ENCODE measurements at regions not wholly inside any gene's neighbourhood (a gene's known extent, or its start where the extent isn't known, plus 50 kb on each side); places are given as distances from the start of the nearest gene placed in this dataset.

- Histone ChIP-seq H3K79me2 (ENCODE audit: control insufficient read depth, insufficient read depth, low read length) (no peaks in the 10 kb centered on the region), H3K4me2 (ENCODE audit: insufficient read depth, low read length) (no peak overlapping the region), H2AFZ (ENCODE audit: low read depth, low read length) (no peak overlapping the region), H4K20me1 (replicated peaks; ENCODE audit: control insufficient read depth, insufficient read depth, low read length) (no peaks in the 10 kb centered on the region), H3K9me1 (ENCODE audit: control insufficient read depth, insufficient read depth, low read length) (no peaks in the 10 kb centered on the region), H3K9me3 (replicated peaks; ENCODE audit: control insufficient read depth, insufficient read depth, low read depth, low read length) (no peaks in the 10 kb centered on the region), H3K27ac (ENCODE audit: extremely low read depth, low read depth, low read length) (no peak overlapping the region), H3K4me3 (no peak overlapping the region), H3K9ac (ENCODE audit: insufficient read depth in 1 of 2, low read depth in 2 of 2, low read length in 2 of 2) (no peak overlapping the region), H3K27me3 (ENCODE audit: control insufficient read depth in 2 of 2, insufficient read depth in 2 of 2, low read length in 2 of 2) (peaks cover 0 to 12% of the 10 kb centered on the region in 2 experiments; a peak in 1 of 5 replicates), H3K4me1 (replicated peaks in 1 of 2; ENCODE audit: control insufficient read depth in 2 of 2, insufficient read depth in 2 of 2, low read length in 2 of 2) (no peaks in the 10 kb centered on the region), H3K36me3 (ENCODE audit: control insufficient read depth, insufficient read depth, low read length) (no peaks in the 10 kb centered on the region)
- CTCF ChIA-PET (ENCODE audit: low intra/inter-chr PET ratio): no interaction called here
- no peak for ATAC-seq
- TF ChIP-seq TRIM25 (IDR thresholded peaks at IDR 0.05; ENCODE audit: borderline replicate concordance) (no peak), EGR1 (conservative IDR thresholded peaks at IDR 0.05) (no peak), USF1 (CRISPR knock-in tag; IDR thresholded peaks at IDR 0.05) (no peak), SP2 (IDR thresholded peaks at IDR 0.05; ENCODE audit: extremely low read depth, low read depth, low read length, poor library complexity, severe bottlenecking) (no peak), CBX2 (IDR thresholded peaks at IDR 0.05; ENCODE audit: insufficient read depth, low read length, poor library complexity, severe bottlenecking) (no peak), PATZ1 (CRISPR knock-in tag; IDR thresholded peaks at IDR 0.05; ENCODE audit: borderline replicate concordance) (no peak), SRSF3 (IDR thresholded peaks at IDR 0.05; ENCODE audit: insufficient read depth, low read length) (no peak), ZNF23 (CRISPR knock-in tag; IDR thresholded peaks at IDR 0.05) (no peak), ETV5 (CRISPR knock-in tag; IDR thresholded peaks at IDR 0.05; ENCODE audit: low read depth) (no peak)
- DNase-seq (ENCODE audit: extremely low read depth in 1 of 4, low spot score in 3 of 4): no peak
- 4% methylated on average over 3 of the region's 3 CpGs for WGBS (ENCODE audit: insufficient coverage, low coverage, missing lambda C conversion rate)
- POLR2A ChIA-PET: interaction anchor here (0.9 kb wide), 1 partner anchor 10 kb away, joined by 3 read pairs; no protein-coding TSS in a partner anchor
- FAIRE-seq: no peak
- no TSS peak for BruUV-seq (replicated peaks)
- intact Hi-C loops (cut with micrococcal nuclease) (no loop called here), in situ Hi-C loops (cut with MboI) (no loop called here)
Observed at GRCh38 chr3:40752492-40752891, 227.7 kb downstream of the ZNF621 start.
